ENCODE measurements at regions not wholly inside any gene's neighbourhood (a gene's known extent, or its start where the extent isn't known, plus 50 kb on each side); places are given as distances from the start of the nearest gene placed in this dataset.

GRCh38 chr7:124536156-124536762, 229.3 kb downstream of the GPR37 start:
- no peaks in the 10 kb centered on the region for H3K36me3 Mint-ChIP-seq
- H3K27me3 ChIP-seq (ENCODE audit: control insufficient read depth, insufficient read depth, low read length) = no peaks in the 10 kb centered on the region
- H3K9me3 Mint-ChIP-seq = peaks cover 6 to 15% of the 10 kb centered on the region in 2 donors
- DNase-seq (no peak), ATAC-seq (no peak)
- no peak overlapping the region for H3K4me3 ChIP-seq (ENCODE audit: low read length)
- H3K36me3 ChIP-seq (ENCODE audit: control insufficient read depth, insufficient read depth, low read length) = no peaks in the 10 kb centered on the region
- no peak for TF ChIP-seq CTCF (IDR thresholded peaks at IDR 0.05)
- H3K27me3 Mint-ChIP-seq (ENCODE audit: low read depth in 2 of 2) = no peaks in the 10 kb centered on the region
- H3K27ac ChIP-seq (ENCODE audit: low read length) = no peak overlapping the region
- no peaks in the 10 kb centered on the region for H3K9me3 ChIP-seq (ENCODE audit: control insufficient read depth, insufficient read depth, low read length)
- intact Hi-C loops (cut with micrococcal nuclease) = no loop called here
- no peaks in the 10 kb centered on the region for H3K4me1 Mint-ChIP-seq
- H3K27ac Mint-ChIP-seq = no peak overlapping the region
- H3K4me3 Mint-ChIP-seq = no peak overlapping the region
- WGBS (ENCODE audit: insufficient coverage) = 69% methylated on average over 3 of the region's 3 CpGs
- H3K4me1 ChIP-seq (ENCODE audit: control insufficient read depth, insufficient read depth, low read length) = no peaks in the 10 kb centered on the region

GRCh38 chr7:124532166-124532565, 233.4 kb downstream of the GPR37 start:
- no peak for ATAC-seq
- no peaks in the 10 kb centered on the region for H3K36me3 ChIP-seq (ENCODE audit: control insufficient read depth, insufficient read depth, low read length)
- no peak overlapping the region for H3K4me3 ChIP-seq (ENCODE audit: low read length)
- peaks cover 11 to 21% of the 10 kb centered on the region in 2 donors for H3K9me3 Mint-ChIP-seq
- intact Hi-C loops (cut with micrococcal nuclease) = no loop called here
- no peaks in the 10 kb centered on the region for H3K36me3 Mint-ChIP-seq
- no peaks in the 10 kb centered on the region for H3K27me3 Mint-ChIP-seq (ENCODE audit: low read depth in 2 of 2)
- no peaks in the 10 kb centered on the region for H3K4me1 ChIP-seq (ENCODE audit: control insufficient read depth, insufficient read depth, low read length)
- H3K27ac ChIP-seq (ENCODE audit: low read length) = no peak overlapping the region
- no peak for TF ChIP-seq CTCF (IDR thresholded peaks at IDR 0.05)
- no peaks in the 10 kb centered on the region for H3K27me3 ChIP-seq (ENCODE audit: control insufficient read depth, insufficient read depth, low read length)
- H3K9me3 ChIP-seq (ENCODE audit: control insufficient read depth, insufficient read depth, low read length) = peaks cover 8% of the 10 kb centered on the region
- no peak overlapping the region for H3K27ac Mint-ChIP-seq
- H3K4me3 Mint-ChIP-seq = no peak overlapping the region
- DNase-seq = no peak
- H3K4me1 Mint-ChIP-seq = no peaks in the 10 kb centered on the region

GRCh38 chr7:124516911-124517310, 248.7 kb downstream of the GPR37 start:
- intact Hi-C loops (cut with micrococcal nuclease) = no loop called here

More at GRCh38 chr7:124516911-124517310, 248.7 kb downstream of the GPR37 start:
- H3K4me3 ChIP-seq (ENCODE audit: low read length) = no peak overlapping the region
- Mint-ChIP-seq H3K27ac (no peak overlapping the region), H3K4me3 (no peak overlapping the region), H3K9me3 (peaks cover 16 to 26% of the 10 kb centered on the region in 2 donors), H3K4me1 (no peaks in the 10 kb centered on the region), H3K36me3 (peaks cover 7% of the 10 kb centered on the region), H3K27me3 (ENCODE audit: low read depth in 2 of 2) (no peaks in the 10 kb centered on the region)
- ATAC-seq (no peak), DNase-seq (no peak)
- no peaks in the 10 kb centered on the region for H3K9me3 ChIP-seq (ENCODE audit: control insufficient read depth, insufficient read depth, low read length)
- H3K4me1 ChIP-seq (ENCODE audit: control insufficient read depth, insufficient read depth, low read length) = no peaks in the 10 kb centered on the region
- H3K27me3 ChIP-seq (ENCODE audit: control insufficient read depth, insufficient read depth, low read length) = no peaks in the 10 kb centered on the region
- no peaks in the 10 kb centered on the region for H3K36me3 ChIP-seq (ENCODE audit: control insufficient read depth, insufficient read depth, low read length)
- no peak for TF ChIP-seq CTCF (IDR thresholded peaks at IDR 0.05)
- no peak overlapping the region for H3K27ac ChIP-seq (ENCODE audit: low read length)

All from natural killer cell (primary cell).